Psoas muscle (tissue), 7 donors: ENCODE measurements at regions not wholly inside any gene's neighbourhood (a gene's known extent, or its start where the extent isn't known, plus 50 kb on each side); places are given as distances from the start of the nearest gene placed in this dataset.

Experiments
- ATAC-seq, 4 donors: fragments of 200-7000 bp; cut with Tn5 transposase; one replicate each; pipeline ENCODE4 v1.9.1; 2020; ENCODE audit warnings: moderate library complexity in 3 of 4, mild to moderate bottlenecking in 2 of 4
- DNase-seq, 2 donors: peaks; one replicate each; pipeline ENCODE4 v3.0.0-alpha.2; 2020
- H3K27ac ChIP-seq: fragments of 200-600 bp; one replicate; pipeline ENCODE4 v1.8.0; 2022
- H3K27me3 ChIP-seq, 3 donors: fragments of 200-600 bp in 1 of 3; one replicate each; pipeline versions ENCODE4 v1.6.1 to v1.8.0; 2013 to 2022; ENCODE audit warnings: low read length in 2 of 3, mild to moderate bottlenecking in 2 of 3, moderate library complexity in 1 of 3; ENCODE audit not compliant: insufficient read depth in 3 of 3
- H3K36me3 ChIP-seq, 2 donors: fragments of 200-600 bp in 1 of 2; one replicate each; pipeline versions ENCODE4 v1.6.1 to v1.8.0; 2013 to 2022; ENCODE audit warnings: low read depth in 1 of 2, mild to moderate bottlenecking in 1 of 2, moderate library complexity in 1 of 2; ENCODE audit not compliant: insufficient read depth in 1 of 2
- H3K4me1 ChIP-seq: fragments of 200-600 bp; one replicate; pipeline ENCODE4 v1.8.0; 2022
- H3K4me3 ChIP-seq: fragments of 200-600 bp; one replicate; pipeline ENCODE4 v1.8.0; 2022; ENCODE audit warnings: mild to moderate bottlenecking
- H3K9me3 ChIP-seq: fragments of 200-600 bp; one replicate; pipeline ENCODE4 v1.8.0; 2022
- WGBS, 3 donors: extraction: QIAGEN DNeasy Blood & Tissue Kit; methylation state at CpG; one replicate each; pipeline versions ENCODE4 v1.1.6 to v1.1.7; 2013; 5-methylcytosine and 5-hydroxymethylcytosine counted together
- intact Hi-C, 2 donors: fragments of 100-400 bp; cut with DNase I; formaldehyde crosslinking; loops; one replicate each; pipeline versions ENCODE4 v1.11.0 to v1.14.2; 2022
- TF ChIP-seq, protein P1 (sequence below): fragments of 200-600 bp; IDR thresholded peaks from one replicate; pipeline ENCODE4 v1.8.0; 2022; ENCODE audit warnings: antibody characterized with exemption
- donor health status: healthy with polysubstance abuse.
- donor health status: DM: no; HTN: no; CAD: no; lungs with moderate emphysema.
- donor health status: Bipolar disorder and iron deficiency.
- donor health status: healthy.
- donor health status: DM: yes; HTN: yes; CAD: no.
- donor health status: DM: no; HTN: no; CAD: no.
- donor health status: DM: yes; HTN: yes; CAD: no.

- Histone ChIP-seq H3K27ac (no peak overlapping the region), H3K9me3 (no peaks in the 10 kb centered on the region), H3K4me1 (peaks cover 19% of the 10 kb centered on the region), H3K4me3 (no peak overlapping the region), H3K36me3 (no peaks in the 10 kb centered on the region), H3K27me3 (no peaks in the 10 kb centered on the region)
- intact Hi-C loops: no loop called here
- WGBS, 3 donors: 96 to 100% (median 97%) methylated on average over 1 of the region's 1 CpG
- ATAC-seq (no peak), DNase-seq (no peak)
- TF ChIP-seq, protein P1, sequence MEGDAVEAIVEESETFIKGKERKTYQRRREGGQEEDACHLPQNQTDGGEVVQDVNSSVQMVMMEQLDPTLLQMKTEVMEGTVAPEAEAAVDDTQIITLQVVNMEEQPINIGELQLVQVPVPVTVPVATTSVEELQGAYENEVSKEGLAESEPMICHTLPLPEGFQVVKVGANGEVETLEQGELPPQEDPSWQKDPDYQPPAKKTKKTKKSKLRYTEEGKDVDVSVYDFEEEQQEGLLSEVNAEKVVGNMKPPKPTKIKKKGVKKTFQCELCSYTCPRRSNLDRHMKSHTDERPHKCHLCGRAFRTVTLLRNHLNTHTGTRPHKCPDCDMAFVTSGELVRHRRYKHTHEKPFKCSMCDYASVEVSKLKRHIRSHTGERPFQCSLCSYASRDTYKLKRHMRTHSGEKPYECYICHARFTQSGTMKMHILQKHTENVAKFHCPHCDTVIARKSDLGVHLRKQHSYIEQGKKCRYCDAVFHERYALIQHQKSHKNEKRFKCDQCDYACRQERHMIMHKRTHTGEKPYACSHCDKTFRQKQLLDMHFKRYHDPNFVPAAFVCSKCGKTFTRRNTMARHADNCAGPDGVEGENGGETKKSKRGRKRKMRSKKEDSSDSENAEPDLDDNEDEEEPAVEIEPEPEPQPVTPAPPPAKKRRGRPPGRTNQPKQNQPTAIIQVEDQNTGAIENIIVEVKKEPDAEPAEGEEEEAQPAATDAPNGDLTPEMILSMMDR: no peak
These were observed 91.1 kb upstream of the NR3C1 start for GRCh38 chr5:143494595-143494994.

DNA sequence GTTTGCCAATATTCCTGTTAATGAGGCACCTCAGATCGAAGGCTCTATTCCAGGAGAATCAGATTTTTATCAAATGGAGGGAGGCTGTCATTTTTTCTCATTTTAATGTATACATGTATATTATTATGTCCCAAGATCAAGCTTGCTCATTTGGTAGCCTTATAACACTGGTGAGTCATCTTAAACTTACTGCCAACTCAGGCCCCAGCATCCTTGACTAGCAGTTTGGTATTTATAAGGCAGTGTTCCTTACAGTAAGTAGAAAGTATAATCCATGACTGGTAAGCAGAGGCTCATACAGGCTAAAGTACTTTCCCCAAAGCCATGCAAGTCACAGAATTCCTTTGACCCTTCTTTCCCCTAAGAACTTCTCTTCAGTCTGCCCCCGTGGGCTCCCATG is 90.7 kb upstream of the NR3C1 start:
- no peaks in the 10 kb centered on the region for H3K27me3 ChIP-seq
- H3K4me1 ChIP-seq: peaks cover 19% of the 10 kb centered on the region
- no peaks in the 10 kb centered on the region for H3K9me3 ChIP-seq
- intact Hi-C loops: no loop called here
- no peak overlapping the region for H3K4me3 ChIP-seq
- H3K27ac ChIP-seq: no peak overlapping the region
- DNase-seq (no peak), ATAC-seq (peak in 2 of 4 donors; percentile 42 to 57)
- no peaks in the 10 kb centered on the region for H3K36me3 ChIP-seq
- WGBS, 3 donors: 76 to 92% (median 82%) methylated on average over 2 of the region's 2 CpGs
- TF ChIP-seq, protein P1: no peak

DNA sequence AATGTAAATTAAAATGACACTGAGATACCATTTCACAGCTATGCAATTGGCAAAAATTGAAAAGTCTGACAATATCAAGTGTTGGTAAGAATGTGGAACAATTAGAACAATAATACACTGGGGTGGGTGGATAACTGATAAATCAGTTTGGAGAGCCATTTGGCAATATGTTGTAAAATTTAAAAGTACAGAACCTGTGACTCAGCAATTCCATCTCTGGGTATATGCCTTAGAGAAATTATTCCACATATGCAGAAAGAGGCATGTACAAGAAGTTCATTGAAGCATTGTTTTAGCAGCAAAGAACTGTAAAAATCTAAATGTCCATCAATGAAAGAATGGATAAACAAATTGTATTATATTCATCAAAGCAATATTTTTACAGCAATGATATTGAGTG is 89.3 kb upstream of the NR3C1 start:
- no peak for DNase-seq
- intact Hi-C loops: no loop called here
- Histone ChIP-seq H3K4me3 (no peak overlapping the region), H3K27ac (no peak overlapping the region), H3K36me3 (no peaks in the 10 kb centered on the region), H3K27me3 (no peaks in the 10 kb centered on the region), H3K4me1 (peaks cover 19% of the 10 kb centered on the region), H3K9me3 (no peaks in the 10 kb centered on the region)
- ATAC-seq: no peak
- TF ChIP-seq, protein P1: no peak

GRCh38 chr5:143491646-143492045 is 88.2 kb upstream of the NR3C1 start:
- ATAC-seq (no peak), DNase-seq (no peak)
- Histone ChIP-seq H3K9me3 (no peaks in the 10 kb centered on the region), H3K4me1 (peaks cover 19% of the 10 kb centered on the region), H3K4me3 (no peak overlapping the region), H3K27me3 (no peaks in the 10 kb centered on the region), H3K36me3 (no peaks in the 10 kb centered on the region), H3K27ac (no peak overlapping the region)
- WGBS, 3 donors: 86 to 89% (median 88%) methylated on average over 3 of the region's 3 CpGs
- TF ChIP-seq, protein P1: no peak
- intact Hi-C loops: no loop called here

DNA sequence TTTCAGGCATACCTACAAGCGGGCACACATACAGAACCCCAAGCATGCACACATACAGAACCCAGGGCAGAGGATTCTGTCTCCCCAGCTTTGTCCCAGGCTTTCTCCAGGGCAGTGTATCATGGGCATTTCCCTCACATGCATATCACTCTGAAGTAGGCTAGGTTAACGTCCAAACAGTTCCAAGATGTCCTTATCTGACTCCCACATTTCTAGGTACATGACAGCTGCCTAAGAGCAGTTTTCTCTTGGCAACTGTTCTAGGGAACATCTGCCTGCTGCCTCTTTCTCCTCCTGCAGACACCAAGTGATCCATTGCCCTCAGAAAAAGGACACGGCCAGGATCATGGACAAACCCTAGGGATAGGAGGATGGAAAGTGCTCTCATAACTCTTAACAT is 84.9 kb upstream of the NR3C1 start:
- ATAC-seq: peak; percentile 46 to 94 (median 92)
- Histone ChIP-seq H3K9me3 (no peaks in the 10 kb centered on the region), H3K4me1 (no peaks in the 10 kb centered on the region), H3K36me3 (no peaks in the 10 kb centered on the region), H3K27me3 (no peaks in the 10 kb centered on the region), H3K4me3 (no peak overlapping the region), H3K27ac (no peak overlapping the region)
- TF ChIP-seq, protein P1: no peak
- DNase-seq: no peak
- intact Hi-C loops: no loop called here
- WGBS, 3 donors: 23 to 53% (median 30%) methylated on average over 3 of the region's 3 CpGs
